ENCODE measurements at regions not wholly inside any gene's neighbourhood (a gene's known extent, or its start where the extent isn't known, plus 50 kb on each side); places are given as distances from the start of the nearest gene placed in this dataset.
"Not testable (repeated sequence)": the region's sequence is repeated elsewhere in the genome, so short reads cannot be mapped to it uniquely, and the experiment has no call there.

DNA sequence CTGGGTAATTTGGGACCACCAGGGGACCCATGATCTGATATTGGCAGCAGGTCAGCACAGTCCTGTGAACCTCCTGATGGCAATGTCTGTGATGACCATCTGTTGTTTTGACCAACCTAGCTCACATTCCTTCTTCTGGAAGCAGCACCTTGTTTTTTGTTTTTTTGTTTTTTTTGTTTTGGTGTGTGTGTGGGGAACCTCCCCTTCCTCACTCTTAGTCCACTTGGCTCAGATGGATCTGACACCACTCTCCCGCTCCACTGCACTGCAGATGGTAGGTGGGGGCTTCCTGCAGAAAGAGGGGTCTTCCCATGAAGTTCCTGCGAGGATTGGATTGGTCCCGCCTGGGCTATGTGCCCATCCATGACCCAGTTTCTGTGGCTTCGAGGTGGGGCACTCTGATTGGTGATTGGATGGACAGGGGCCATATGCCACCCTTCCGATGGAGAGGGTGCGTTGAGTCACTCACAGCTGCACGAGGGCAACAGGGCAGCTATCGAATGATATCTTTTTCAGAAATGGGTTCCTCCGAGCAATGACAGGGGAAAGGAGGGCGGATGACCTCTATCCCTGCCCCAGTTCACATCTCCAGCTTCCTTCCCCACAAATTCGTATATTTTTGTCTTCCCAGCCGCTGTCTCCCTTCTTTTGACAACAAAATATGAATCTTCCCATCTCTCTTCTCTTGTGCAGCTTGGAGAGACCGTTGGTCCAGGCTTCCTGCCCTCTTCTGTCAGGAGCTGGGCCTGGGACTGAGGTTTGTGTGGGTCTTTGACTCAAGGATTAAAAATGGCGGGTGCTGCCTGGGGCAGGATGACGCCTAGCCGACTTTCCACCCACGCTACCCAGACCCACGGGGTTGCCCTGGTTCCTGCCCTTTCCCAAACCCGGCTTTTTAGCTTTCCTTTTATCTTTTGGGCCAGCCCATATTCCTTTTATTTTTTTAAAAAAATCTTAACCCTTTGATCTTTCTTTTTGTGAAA is 132.1 kb upstream of the KCNG1 start:
- no peak for DNase-seq

DNA sequence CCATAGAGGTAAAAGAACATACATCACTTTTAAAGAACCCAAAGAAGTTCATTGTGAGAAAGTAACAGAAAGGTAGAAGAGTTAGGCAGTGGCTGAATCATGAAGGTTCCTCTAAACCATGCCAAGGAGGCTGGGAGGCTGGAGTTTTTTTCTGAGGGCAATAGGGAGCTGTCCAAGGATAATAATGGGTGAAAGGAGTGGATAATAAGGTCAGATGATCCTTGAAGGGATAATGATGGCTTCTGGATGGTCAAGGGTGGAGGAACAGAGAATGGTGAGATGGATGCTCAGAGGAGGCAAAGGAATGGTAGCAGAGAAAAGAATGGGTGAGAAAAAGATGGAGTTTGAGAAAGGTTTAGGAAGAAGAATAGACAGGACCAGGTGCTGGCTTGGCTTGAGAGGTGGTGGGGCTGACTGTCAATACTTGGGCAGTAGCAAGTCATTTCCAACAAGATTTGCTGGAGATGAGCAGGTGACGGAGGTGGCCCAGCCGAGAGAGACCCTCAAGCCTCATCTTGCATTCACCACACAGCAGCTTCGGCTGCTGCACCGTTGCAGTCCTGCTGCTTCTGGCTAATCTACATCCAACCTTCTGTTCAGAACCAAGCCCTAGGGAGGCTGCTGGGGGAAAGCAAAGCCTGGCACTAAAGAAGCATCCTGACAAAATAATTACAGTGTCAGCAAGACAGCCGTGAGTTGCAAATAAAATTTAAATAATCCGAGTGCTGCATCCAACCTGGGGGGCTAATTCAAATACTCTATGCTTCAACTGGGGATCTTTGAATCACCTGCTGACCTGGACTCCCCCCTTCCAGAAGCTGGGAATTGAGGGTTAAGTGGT is 131.2 kb upstream of the KCNG1 start:
- DNase-seq = no peak

DNA sequence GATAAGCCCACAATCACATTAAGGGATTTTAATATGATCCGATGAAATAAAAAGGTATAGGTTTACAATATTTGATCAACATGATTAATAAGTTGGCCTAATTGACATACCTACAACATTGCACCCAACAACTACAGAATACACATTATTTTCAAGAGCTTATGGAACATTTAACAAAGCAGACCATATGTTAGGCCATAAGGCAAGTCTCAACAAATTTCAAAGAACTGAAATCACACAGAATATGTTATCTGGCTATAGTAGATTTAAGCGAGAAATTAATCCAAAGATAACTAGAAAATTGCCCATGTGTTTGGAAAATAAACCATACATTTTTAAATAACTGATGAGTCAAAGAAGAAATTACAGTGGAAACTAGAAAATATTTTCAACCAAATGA is 126.0 kb upstream of the KCNG1 start:
- no peak for DNase-seq

DNA sequence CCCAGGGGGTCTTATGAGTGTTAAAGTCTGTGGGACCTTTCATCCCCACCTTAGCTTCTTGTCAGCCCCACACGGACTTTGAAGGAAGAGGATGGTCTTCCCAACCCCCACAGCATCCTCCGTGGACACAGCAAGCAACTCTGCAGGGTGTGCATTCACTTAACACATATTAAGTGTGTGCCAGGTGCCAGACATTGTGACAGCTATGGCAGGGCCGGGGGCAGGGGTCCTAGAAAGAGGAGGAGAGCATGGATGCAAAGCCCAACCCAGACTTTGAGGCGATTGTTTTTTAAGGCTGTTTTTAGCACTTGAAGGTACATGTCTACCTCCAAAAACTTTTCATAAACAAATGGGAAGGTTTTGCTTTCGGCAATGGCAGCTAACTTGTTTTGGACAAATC is 121.6 kb upstream of the KCNG1 start:
- no peak for DNase-seq

GRCh38 chr20:51143652-51144051 is 120.7 kb upstream of the KCNG1 start:
- DNase-seq = no peak

GRCh38 chr20:51142448-51142847 is 119.5 kb upstream of the KCNG1 start:
- no peak for DNase-seq

GRCh38 chr20:51140671-51141070 is 117.8 kb upstream of the KCNG1 start:
- DNase-seq = no peak

DNA sequence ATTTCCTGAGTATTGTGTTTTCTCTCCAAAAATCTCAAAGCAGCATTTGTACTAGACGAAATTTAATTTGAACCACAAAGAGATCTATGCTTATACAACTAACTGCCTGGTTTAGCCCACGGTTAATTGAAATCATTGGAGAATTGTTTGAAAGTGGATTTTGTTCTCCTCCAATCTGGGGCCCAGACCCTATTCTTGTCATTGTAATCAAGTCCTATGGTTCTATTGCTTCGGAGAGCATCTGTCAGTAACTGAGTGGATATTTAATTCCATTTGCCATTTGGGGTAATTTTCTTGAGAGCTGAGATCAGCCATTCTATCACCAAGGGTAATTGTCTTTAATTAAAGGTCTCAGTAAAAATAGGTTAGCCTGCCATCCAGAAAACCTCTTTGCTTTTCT is 117.0 kb upstream of the KCNG1 start:
- no peak for DNase-seq

DNA sequence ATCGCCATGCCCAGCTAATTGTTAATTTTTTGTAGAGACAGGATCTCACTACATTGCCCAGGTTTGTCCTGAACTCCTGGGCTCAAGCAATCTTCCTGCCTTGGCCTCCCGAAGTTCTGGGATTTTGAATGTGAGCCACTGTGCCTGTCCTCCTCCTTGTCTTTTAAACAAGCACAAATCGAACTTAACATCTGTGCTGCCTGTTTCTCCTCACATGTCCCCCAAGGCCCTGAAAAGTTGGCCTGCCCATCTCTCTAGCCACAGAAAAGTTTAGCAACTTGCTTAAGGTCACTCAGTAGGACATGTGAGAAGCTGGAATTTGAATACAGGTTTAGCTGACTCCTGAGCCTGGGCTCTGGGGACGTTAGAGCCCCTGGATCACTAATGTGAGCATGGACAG is 115.7 kb upstream of the KCNG1 start:
- DNase-seq = no peak

DNA sequence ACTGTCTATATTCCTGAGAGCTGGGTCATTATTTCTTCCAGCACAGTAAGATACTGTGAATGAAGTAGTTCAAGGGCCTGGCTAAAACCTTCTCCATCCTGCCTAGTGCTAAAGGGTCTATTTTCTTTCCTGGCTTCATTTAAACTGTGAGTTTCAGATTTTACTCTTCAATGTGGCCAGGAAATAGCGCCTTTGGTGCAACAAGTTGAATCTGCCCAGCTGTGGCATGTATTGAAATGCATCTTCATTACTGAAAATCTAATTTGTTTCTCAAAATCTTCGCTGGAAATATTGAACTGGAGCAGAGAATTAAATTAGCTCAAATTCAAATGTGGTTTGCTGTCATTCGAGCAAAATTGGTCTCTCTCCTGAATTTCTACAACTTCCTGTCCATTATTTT is 114.6 kb upstream of the KCNG1 start:
- DNase-seq = no peak

GRCh38 chr20:51135926-51136715 is 113.2 kb upstream of the KCNG1 start:
- no peak for DNase-seq

- no peak for DNase-seq
Measured at GRCh38 chr20:51134405-51134804, 111.5 kb upstream of the KCNG1 start.

DNA sequence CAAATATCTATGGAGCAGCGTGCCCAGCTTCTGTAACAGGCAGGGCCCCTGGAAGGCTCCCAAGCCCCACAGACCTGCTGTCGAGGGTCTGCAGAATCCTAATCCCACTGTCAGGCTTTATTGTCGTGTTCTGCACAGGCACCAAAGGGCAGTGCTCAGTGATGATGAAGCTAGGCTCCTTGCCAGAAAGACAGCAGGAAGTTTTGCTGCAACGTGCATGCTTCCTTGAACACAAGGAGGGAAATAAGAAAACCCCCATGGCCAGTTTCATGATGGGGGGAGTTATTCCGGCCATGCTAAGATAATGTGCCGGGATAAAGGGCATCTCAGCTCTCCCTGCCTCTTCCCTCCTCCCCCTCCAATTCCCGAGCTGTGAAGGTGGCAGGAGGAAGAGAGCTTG is 109.4 kb upstream of the KCNG1 start:
- DNase-seq = no peak

- no peak for DNase-seq
Measured at GRCh38 chr20:51131811-51132210, 108.9 kb upstream of the KCNG1 start.

- no peak for DNase-seq
Measured at GRCh38 chr20:51129147-51129776, 106.4 kb upstream of the KCNG1 start.

- DNase-seq = no peak
Measured at GRCh38 chr20:51128198-51128597, 105.3 kb upstream of the KCNG1 start.

DNA sequence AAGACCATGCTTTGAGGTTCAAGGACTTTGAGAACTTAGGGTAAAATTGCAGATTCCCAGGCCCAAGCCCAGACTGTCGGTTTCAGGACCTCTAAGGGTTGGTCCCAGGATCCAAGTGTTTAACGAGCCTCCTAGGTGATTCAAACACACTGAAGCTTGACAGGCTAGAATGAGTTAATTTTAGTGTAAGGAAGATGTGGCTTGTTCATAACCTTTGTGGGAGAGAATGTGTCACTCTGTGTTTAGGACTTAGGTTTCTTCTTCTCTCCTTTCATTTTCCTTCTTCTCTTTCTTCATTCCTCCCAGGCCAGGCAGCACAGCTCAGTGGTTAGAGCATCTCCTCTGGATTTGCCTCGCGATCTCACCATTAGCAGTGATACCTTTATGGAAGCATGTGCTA is 104.8 kb upstream of the KCNG1 start:
- no peak for DNase-seq

DNA sequence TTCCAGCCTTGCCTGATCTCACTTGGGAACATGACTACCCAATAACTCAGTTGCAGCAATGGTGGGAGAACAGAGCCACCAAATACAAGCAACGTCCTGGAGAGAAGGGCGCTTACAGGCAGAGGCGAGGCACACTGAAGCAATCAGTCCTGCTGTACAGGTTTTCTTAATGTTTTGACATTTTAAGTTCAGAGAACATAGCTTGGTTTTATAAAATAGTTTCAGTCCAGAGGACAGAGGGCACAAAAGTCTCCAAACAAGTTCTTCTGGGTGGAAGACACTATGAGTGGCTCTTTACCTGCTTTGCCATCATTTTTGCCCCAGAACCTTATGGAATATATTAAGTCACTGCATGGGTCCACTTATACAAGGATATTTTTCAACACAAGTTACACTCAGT is 103.4 kb upstream of the KCNG1 start:
- DNase-seq = no peak

GRCh38 chr20:51125780-51126179 is 102.9 kb upstream of the KCNG1 start:
- no peak for DNase-seq

GRCh38 chr20:51125105-51125504 is 102.2 kb upstream of the KCNG1 start:
- no peak for DNase-seq

DNA sequence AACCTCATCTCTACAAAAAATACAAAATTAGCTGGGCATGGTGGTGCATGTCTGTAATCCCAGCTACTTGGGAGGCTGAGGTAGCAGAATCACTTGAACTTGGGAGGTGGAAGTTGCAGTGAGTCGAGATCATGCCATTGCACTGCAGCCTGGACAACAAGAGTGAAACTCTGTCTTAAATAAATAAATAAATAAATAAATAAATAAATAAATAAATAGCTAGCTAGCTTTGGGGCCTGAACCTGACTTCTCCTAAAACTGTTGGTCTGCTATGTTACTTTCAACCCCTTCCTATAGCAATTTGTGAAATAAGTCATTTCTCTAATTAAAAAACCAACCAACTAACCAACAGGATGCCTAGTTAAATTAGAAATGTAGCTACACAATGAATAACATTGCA is 101.0 kb upstream of the KCNG1 start:
- DNase-seq = not testable (repeated sequence)

GRCh38 chr20:51122931-51123658 is 100.2 kb upstream of the KCNG1 start:
- DNase-seq = no peak

All from effector CD8-positive, alpha-beta T cell (primary cell).